ENCODE measurements at regions not wholly inside any gene's neighbourhood (a gene's known extent, or its start where the extent isn't known, plus 50 kb on each side); places are given as distances from the start of the nearest gene placed in this dataset.
A peak's percentile ranks its signal among the peaks of the same experiment; 100 is the strongest.
"Not testable (repeated sequence)": the region's sequence is repeated elsewhere in the genome, so short reads cannot be mapped to it uniquely, and the experiment has no call there.

- no peak overlapping the region for H3K4me3 ChIP-seq
- intact Hi-C loops (cut with micrococcal nuclease) = no loop called here
These were observed 116.6 kb upstream of the KLF12 start for GRCh38 chr13:74250738-74251190.

GRCh38 chr13:74248477-74248876 is 114.3 kb upstream of the KLF12 start:
- intact Hi-C loops (cut with micrococcal nuclease) = no loop called here
- Histone ChIP-seq H3K4me1 (peaks cover 9% of the 10 kb centered on the region), H3K27ac (replicated peaks) (no peak overlapping the region), H3K27me3 (ENCODE audit: low read depth) (no peaks in the 10 kb centered on the region), H3K36me3 (no peaks in the 10 kb centered on the region), H3K4me3 (no peak overlapping the region), H3K9me3 (replicated peaks) (no peaks in the 10 kb centered on the region)
- TF ChIP-seq CTCF (IDR thresholded peaks at IDR 0.05; ENCODE audit: borderline replicate concordance) = no peak
- no peak for DNase-seq

More at GRCh38 chr13:74250738-74251190, 116.6 kb upstream of the KLF12 start:
- Histone ChIP-seq H3K36me3 (no peaks in the 10 kb centered on the region), H3K27me3 (ENCODE audit: low read depth) (no peaks in the 10 kb centered on the region), H3K27ac (replicated peaks) (no peak overlapping the region), H3K9me3 (replicated peaks) (no peaks in the 10 kb centered on the region), H3K4me1 (peaks cover 9% of the 10 kb centered on the region)
- no peak for TF ChIP-seq CTCF (IDR thresholded peaks at IDR 0.05; ENCODE audit: borderline replicate concordance)
- no peak for DNase-seq

GRCh38 chr13:74246487-74246886 is 112.3 kb upstream of the KLF12 start:
- Histone ChIP-seq H3K4me3 (peak overlapping the region; percentile 39), H3K36me3 (no peaks in the 10 kb centered on the region), H3K9me3 (replicated peaks) (no peaks in the 10 kb centered on the region), H3K27ac (replicated peaks) (no peak overlapping the region), H3K27me3 (ENCODE audit: low read depth) (no peaks in the 10 kb centered on the region), H3K4me1 (peaks cover 9% of the 10 kb centered on the region)
- intact Hi-C loops (cut with micrococcal nuclease) = no loop called here
- no peak for TF ChIP-seq CTCF (IDR thresholded peaks at IDR 0.05; ENCODE audit: borderline replicate concordance)
- DNase-seq = peak; percentile 18

- DNase-seq = no peak
- no peak overlapping the region for H3K27ac ChIP-seq (replicated peaks)
- peaks cover 3% of the 10 kb centered on the region for H3K9me3 ChIP-seq (replicated peaks)
- TF ChIP-seq CTCF (IDR thresholded peaks at IDR 0.05; ENCODE audit: borderline replicate concordance) = no peak
- H3K36me3 ChIP-seq = no peaks in the 10 kb centered on the region
- peaks cover 9% of the 10 kb centered on the region for H3K4me1 ChIP-seq
- intact Hi-C loops (cut with micrococcal nuclease) = no loop called here
- no peak overlapping the region for H3K4me3 ChIP-seq
- no peaks in the 10 kb centered on the region for H3K27me3 ChIP-seq (ENCODE audit: low read depth)
These were observed 109.7 kb upstream of the KLF12 start for GRCh38 chr13:74243637-74244526.

GRCh38 chr13:74241343-74241742 is 107.1 kb upstream of the KLF12 start:
- DNase-seq; intact Hi-C loops (cut with micrococcal nuclease); H3K4me3 ChIP-seq; H3K27me3 ChIP-seq (ENCODE audit: low read depth); H3K36me3 ChIP-seq; H3K9me3 ChIP-seq (replicated peaks); H3K4me1 ChIP-seq; H3K27ac ChIP-seq (replicated peaks): not testable (repeated sequence)

GRCh38 chr13:74230984-74231501 is 96.8 kb upstream of the KLF12 start:
- Histone ChIP-seq H3K4me1 (no peaks in the 10 kb centered on the region), H3K9me3 (replicated peaks) (no peaks in the 10 kb centered on the region), H3K27me3 (ENCODE audit: low read depth) (no peaks in the 10 kb centered on the region), H3K27ac (replicated peaks) (no peak overlapping the region), H3K4me3 (no peak overlapping the region), H3K36me3 (no peaks in the 10 kb centered on the region)
- no peak for TF ChIP-seq CTCF (IDR thresholded peaks at IDR 0.05; ENCODE audit: borderline replicate concordance)
- DNase-seq = no peak
- intact Hi-C loops (cut with micrococcal nuclease) = no loop called here
